HG02938 (cell line): ENCODE measurements at regions not wholly inside any gene's neighbourhood (a gene's known extent, or its start where the extent isn't known, plus 50 kb on each side); places are given as distances from the start of the nearest gene placed in this dataset.
A peak's percentile ranks its signal among the peaks of the same experiment; 100 is the strongest.
"Not testable (repeated sequence)": the region's sequence is repeated elsewhere in the genome, so short reads cannot be mapped to it uniquely, and the experiment has no call there.

ENCODE experiments used
- ATAC-seq: cut with Tn5 transposase; IDR thresholded peaks from one replicate; pipeline ENCODE4 v1.9.1; 2021; ENCODE audit warnings: mild to moderate bottlenecking, moderate library complexity; ENCODE audit not compliant: unreplicated experiment

GRCh38 chr13:50467156-50468110 is 376.1 kb downstream of the DLEU7 start:
- no peak for ATAC-seq

GRCh38 chr13:50468849-50469669 is 374.4 kb downstream of the DLEU7 start:
- ATAC-seq, result no peak

GRCh38 chr13:50473050-50473449 is 370.4 kb downstream of the DLEU7 start:
- ATAC-seq, result not testable (repeated sequence)

GRCh38 chr13:50474088-50474662 is 369.3 kb downstream of the DLEU7 start:
- ATAC-seq, result no peak

- no peak for ATAC-seq
Observed at GRCh38 chr13:50476577-50477285, 366.8 kb downstream of the DLEU7 start.

GRCh38 chr13:50481936-50482335 is 361.6 kb downstream of the DLEU7 start:
- no peak for ATAC-seq

- ATAC-seq, result no peak
Observed at GRCh38 chr13:50483416-50483815, 360.1 kb downstream of the DLEU7 start.

GRCh38 chr13:50484472-50485113 is 358.9 kb downstream of the DLEU7 start:
- no peak for ATAC-seq

GRCh38 chr13:50485979-50486935 is 357.2 kb downstream of the DLEU7 start:
- no peak for ATAC-seq

GRCh38 chr13:50493683-50494082 is 349.8 kb downstream of the DLEU7 start:
- no peak for ATAC-seq

- ATAC-seq, result no peak
Observed at GRCh38 chr13:50494138-50494537, 349.4 kb downstream of the DLEU7 start.

GRCh38 chr13:50503212-50503611 is 340.3 kb downstream of the DLEU7 start:
- ATAC-seq, result not testable (repeated sequence)

- no peak for ATAC-seq
Observed at GRCh38 chr13:50509167-50509566, 334.3 kb downstream of the DLEU7 start.

GRCh38 chr13:50509771-50510441 is 333.6 kb downstream of the DLEU7 start:
- no peak for ATAC-seq

GRCh38 chr13:50510885-50511545 is 332.5 kb downstream of the DLEU7 start:
- not testable (repeated sequence) for ATAC-seq

GRCh38 chr13:50511877-50512341 is 331.6 kb downstream of the DLEU7 start:
- ATAC-seq, result peak; percentile 55

GRCh38 chr13:50512474-50513299 is 330.8 kb downstream of the DLEU7 start:
- ATAC-seq, result peak; percentile 90
